T-helper 2 cell (primary cell): ENCODE measurements at regions not wholly inside any gene's neighbourhood (a gene's known extent, or its start where the extent isn't known, plus 50 kb on each side); places are given as distances from the start of the nearest gene placed in this dataset.
"Not testable (repeated sequence)": the region's sequence is repeated elsewhere in the genome, so short reads cannot be mapped to it uniquely, and the experiment has no call there.

Source experiments
- DNase-seq, 5 experiments: peaks; one replicate each; pipeline versions ENCODE4 v3.0.0 to v3.0.0-alpha.2; 2012 to 2022

DNA sequence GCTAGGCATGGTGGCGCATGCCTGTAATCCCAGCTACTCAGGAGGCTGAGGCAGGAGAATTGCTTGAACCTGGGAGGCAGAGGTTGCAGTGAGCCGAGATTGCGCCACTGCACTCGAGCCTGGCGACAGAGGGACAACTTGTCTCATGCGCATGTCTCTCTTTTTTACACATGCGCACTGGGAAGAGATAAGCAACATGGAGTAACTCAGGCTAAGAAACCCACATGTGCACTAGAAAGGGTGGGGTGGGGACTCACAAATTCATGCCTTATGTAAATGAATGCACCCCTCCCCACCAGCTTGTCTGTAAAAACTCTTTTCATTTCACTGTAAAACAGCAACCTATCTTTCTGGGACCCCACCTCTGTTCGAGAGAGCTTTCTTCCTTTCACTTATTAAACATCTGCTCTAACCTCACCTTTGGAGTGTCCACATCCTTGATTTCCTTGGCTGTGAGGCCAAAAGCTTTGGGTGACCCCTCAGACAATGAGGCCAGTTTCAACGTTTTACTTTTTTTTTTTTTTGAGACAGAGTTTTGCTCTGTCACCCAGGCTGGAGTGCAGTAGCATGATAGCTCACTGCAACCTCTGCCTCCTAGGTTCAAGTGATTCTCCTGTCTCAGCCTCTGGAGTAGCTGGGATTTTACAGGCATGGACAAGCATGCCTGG, 91.6 kb upstream of the RMP24 start:
- DNase-seq, result no peak

GRCh38 chr18:35888329-35888728, 84.2 kb upstream of the RMP24 start:
- no peak for DNase-seq

DNA sequence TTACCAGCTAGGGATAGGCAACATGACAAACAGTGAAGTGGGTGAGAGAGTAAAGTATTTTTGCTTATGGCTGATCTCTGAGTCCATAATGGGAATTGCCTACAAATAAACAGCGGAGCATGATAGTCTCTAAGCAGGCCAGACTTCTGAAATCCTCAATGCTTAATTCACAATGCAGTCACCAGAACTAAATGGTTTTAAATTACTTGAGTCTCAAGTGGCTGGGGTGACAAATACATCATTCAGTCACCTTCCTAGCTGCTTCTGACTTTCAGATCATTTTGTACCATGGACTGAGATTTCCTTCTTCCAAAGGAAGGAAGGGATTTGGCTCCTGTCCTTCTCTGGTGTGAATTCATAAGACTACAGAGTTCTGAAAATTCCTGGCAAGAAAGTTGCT, 82.8 kb upstream of the RMP24 start:
- no peak for DNase-seq

DNA sequence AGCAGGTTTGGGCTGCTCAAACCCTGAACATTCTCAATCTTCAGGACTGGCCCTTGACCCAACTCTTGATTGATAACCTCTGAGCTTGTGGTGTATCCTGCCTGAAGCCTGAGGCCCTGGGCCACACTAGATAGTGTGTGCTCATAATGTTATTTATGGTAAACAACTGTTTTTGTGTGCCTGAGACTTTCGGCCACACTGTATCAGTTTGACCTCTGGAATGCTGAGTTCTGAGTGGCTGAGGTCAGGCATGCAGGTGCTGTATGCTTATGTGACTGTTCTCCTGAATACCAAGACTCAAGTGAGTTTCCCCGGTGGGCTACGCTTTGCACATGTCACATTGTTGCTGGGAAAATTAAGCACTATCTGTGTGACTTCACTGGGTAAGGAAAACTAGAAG, 82.2 kb upstream of the RMP24 start:
- DNase-seq, result no peak

GRCh38 chr18:35892118-35892517, 80.4 kb upstream of the RMP24 start:
- DNase-seq, result no peak

DNA sequence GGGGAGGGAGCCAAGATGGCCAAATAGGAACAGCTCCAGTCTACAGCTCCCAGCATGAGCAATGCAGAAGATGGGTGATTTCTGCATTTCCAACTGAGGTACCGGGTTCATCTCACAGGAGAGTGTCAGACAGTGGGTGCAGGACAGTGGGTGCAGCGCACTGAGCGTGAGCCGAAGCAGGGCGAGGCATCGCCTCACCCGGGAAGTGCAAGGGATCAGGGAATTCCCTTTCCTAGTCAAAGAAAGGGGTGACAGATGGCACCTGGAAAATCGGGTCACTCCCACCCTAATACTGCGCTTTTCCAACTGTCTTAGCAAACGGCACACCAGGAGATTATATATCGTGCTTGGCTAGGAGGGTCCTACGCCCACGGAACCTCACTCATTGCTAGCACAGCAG, 75.0 kb upstream of the RMP24 start:
- not testable (repeated sequence) for DNase-seq

DNA sequence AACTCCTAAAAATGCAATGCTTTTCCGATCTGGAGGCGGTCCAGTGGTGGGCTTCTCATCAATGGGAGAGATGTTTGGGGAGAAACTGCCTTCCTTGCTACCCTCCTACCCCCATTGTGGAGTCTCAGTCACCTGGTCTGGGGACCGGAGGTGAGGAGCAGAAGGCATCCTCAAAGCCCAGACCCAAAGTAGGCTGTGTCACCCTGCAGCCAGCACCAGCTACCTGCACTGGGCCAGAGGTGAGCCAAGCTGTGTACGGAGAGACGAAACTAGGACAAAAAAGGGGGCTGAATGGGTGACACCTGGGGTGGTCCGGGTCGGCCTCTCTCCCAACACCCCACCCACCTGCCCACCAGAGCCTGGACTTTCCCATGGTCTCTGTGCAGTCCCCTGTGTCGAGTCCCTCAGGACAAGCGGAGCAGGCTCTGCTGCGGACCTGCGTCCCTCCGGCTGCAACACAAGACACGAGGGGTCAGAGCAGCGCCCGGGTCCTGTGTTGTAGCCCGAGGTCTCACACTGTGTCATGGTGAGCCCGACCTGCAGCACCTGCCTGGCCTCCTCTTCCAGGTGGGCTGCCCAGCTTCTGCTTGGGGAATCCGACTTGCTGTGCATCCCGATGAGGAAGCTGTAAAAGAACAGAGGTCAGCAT, 68.0 kb upstream of the RMP24 start:
- DNase-seq, result no peak

DNA sequence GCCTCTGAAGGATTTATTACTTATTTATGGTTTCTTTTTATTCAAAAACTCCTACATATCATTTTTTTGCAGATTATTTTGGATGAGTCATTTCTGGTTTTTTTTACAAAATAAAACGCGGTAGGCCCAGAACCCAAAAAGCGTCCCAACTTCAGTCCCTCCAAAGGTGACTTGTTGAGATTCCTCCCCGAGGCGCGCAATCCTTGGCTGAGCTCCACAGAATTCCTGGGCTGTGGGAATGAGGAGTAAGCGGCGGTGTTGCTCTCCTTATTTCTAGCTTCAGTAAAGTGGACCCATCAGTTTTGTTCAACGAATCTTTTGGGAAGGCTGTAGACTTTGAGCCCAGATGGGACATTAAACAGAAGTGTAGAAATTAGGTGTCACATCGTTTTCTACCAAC, 67.0 kb upstream of the RMP24 start:
- no peak for DNase-seq

DNA sequence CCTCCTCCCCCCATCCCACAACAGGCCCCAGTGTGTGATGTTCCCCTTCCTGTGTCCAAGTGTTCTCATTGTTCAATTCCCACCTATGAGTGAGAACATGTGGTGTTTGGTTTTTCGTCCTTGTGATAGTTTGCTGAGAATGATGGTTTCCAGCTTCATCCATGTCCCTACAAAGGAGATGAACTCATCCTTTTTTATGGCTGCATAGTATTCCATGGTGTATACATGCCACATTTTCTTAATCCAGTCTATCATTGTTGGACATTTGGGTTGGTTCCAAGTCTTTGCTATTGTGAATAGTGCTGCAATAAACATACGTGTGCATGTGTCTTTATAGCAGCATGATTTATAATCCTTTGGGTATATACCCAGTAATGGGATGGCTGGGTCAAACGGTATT, 66.2 kb upstream of the RMP24 start:
- not testable (repeated sequence) for DNase-seq

GRCh38 chr18:35910327-35910726, 62.2 kb upstream of the RMP24 start:
- no peak for DNase-seq

- DNase-seq, result no peak
These were observed 60.1 kb upstream of the RMP24 start for GRCh38 chr18:35912332-35912731.

DNA sequence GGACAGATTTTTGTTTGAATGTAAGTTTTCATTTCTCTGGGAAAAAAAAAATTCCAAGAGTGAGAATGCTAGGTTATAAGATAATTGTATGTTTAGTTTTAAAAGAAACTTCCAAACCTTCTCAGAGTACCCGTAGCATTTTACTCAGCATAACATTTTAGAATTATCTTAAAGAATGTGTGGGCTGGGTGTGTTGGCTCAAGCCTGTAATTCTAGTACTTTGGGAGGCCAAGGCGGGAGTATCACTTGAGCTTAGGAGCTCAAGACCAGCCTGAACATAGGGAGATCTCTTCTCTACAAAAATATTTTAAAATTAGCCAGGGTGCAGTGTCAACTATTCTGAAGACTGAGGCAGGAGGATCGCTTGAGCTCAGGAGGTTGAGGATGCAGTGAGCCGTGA, 57.4 kb upstream of the RMP24 start:
- DNase-seq, result no peak

- DNase-seq, result no peak
These were observed 55.4 kb upstream of the RMP24 start for GRCh38 chr18:35917043-35917442.

- no peak for DNase-seq
These were observed 53.9 kb upstream of the RMP24 start for GRCh38 chr18:35918564-35918963.

GRCh38 chr18:35919179-35919578, 53.3 kb upstream of the RMP24 start:
- no peak for DNase-seq

- DNase-seq, result no peak
These were observed 51.9 kb upstream of the RMP24 start for GRCh38 chr18:35920623-35921022.
